Glomerular visceral epithelial cell (primary cell): ENCODE measurements at regions not wholly inside any gene's neighbourhood (a gene's known extent, or its start where the extent isn't known, plus 50 kb on each side); places are given as distances from the start of the nearest gene placed in this dataset.

Experiments
- DNase-seq: peaks from one replicate; pipeline ENCODE4 v3.0.0-alpha.2; 2016; ENCODE audit errors: extremely low spot score

DNA sequence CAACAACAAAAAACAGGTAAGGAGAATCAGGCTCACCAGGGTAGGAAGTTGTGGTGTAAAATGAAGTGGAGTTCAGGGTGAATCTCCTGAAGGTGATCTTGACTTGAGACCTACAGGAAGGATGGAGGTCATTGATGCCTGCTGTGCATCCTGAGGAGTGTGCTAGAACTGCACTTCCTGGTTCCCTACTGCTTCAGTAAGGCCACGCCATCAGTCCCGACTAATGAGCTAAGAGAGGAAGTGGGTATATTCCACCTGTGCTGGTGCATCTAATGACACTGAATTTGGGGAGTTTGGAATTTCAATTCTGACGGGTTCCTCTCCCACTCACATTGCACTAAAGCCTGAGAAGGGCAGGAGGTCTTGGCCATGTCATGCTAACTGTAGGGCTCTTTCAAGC is 349.3 kb upstream of the SLC14A2 start:
- DNase-seq, result no peak

DNA sequence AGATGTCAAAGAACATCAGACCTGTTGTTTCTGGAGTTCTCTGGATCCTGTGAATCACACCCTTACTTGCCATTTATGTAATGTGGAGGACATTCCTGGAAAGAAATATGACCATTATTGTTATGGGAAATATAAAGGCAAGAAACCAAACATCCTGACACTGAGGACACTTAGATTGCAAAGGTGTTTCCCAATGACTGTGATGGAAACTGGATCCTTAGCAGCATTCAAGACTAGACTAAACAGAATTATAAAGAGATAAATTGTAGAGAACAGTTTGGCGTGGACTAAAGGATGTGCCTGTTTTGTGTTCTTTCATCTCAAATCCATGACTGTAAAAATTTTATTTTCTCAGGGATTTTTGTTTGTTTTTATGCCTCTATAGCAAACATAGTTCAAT is 347.7 kb upstream of the SLC14A2 start:
- DNase-seq, result no peak

- no peak for DNase-seq
Observed at GRCh38 chr18:45268583-45268982, 346.7 kb upstream of the SLC14A2 start.

- DNase-seq, result no peak
Observed at GRCh38 chr18:45270289-45270771, 344.9 kb upstream of the SLC14A2 start.

DNA sequence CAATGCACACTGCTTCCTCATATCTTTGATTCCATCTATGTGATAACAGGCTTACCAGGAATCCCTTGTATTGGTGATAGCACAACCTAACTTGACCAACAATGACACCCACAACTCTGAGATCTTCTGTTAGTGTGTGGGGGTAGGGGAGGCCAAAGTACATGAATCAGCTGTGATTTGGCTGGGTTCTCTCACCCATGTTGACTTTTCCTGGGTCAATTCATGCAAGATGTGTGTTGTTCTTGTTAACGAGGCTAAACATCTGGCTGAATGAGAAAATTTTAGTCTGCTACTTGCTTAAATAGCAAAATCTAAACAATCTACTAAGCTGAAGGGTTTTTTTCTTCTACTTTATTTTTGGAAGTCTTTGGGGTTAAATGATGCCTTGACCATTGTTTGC is 341.2 kb upstream of the SLC14A2 start:
- no peak for DNase-seq

GRCh38 chr18:45275367-45276113 is 339.7 kb upstream of the SLC14A2 start:
- peak; percentile 14 for DNase-seq

DNA sequence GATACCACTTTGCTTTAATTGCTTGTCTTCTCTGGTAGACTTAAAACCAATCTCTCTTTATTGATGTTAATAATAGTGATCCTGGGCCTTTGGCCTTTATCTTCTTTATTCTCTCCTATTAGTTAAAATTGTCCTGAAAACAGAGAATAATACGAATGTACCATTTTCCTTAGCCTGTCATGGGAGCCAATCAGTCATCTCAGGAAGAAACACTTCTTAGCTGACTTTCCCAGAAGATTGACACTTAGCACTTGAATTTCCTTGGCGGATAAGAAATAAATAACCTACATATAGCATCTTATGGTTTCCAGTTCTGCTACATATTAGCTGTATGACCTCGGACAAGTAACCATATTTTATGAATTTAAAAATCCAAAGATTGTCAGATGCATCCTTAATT is 338.4 kb upstream of the SLC14A2 start:
- no peak for DNase-seq

- DNase-seq, result no peak
Observed at GRCh38 chr18:45277908-45278307, 337.4 kb upstream of the SLC14A2 start.

GRCh38 chr18:45280481-45281276 is 334.6 kb upstream of the SLC14A2 start:
- DNase-seq, result peak; percentile 13

DNA sequence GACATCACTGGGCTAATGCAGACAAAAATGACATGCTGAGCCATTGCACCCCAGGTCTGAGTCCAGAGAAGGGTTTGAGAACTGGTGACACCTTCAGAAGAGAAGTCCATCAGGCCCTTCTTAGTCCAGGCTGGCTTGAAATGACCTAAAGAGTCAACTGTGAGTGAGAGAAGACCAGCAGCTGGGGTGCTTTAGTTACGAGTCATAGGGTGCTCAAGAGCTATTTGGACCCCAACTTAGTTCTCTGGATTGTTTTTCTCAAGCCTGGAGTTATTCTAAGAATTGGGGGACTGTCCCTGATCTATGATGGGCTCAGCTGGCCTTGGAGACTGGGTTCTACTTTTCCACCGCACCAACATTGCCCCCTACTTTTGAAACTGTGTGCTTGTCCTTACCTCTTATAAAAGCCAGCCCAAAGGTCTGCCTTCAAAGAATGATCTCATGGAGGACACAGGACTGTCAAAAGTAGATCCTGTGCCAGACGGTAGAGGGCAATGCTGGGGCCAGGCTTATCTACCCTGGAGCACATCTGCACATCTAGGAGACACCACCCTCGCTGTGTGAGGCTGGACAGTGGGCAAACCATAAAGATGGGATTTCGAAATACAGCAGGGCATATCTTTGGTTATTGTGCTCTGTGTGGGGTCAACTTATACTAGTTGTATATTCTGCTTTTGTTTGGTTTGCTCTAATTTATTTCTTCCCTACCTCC is 333.0 kb upstream of the SLC14A2 start:
- no peak for DNase-seq

- no peak for DNase-seq
Observed at GRCh38 chr18:45284174-45284573, 331.1 kb upstream of the SLC14A2 start.

DNA sequence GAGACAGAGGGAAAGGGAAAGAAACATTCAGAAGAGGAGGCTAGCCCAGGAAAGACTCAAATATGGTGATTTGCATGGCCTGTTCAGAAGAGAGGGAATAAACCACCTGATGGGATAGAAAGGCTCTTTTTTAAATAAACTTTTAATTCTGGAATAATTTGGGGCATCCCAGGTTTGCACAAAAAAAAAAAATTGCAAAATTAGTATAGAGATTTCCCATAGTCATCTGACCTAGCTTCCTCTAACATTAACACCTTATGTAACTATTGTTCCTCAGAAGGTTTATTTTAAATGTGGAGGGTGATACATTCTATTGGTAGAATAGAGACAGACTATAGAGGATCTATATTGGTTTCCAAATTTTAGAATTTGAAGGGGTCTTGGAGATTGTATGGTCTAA is 330.4 kb upstream of the SLC14A2 start:
- no peak for DNase-seq

DNA sequence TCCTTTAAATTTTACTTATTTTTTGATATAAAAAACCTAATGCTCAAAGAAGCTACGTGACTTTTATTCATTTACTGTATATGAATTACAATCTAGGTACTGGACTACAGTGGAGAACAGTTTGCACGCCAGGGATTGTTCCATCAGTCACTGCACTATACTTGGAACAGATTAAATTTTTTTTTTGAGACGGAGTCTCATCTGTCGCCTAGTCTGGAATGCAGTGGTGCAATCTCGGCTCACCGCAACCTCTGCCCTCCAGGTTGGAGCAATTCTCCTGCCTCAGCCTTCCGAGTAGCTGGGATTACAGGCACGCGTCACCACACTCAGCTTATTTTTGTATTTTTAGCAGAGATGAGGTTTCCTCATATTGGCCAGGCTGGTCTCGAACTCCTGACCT is 330.0 kb upstream of the SLC14A2 start:
- no peak for DNase-seq

DNA sequence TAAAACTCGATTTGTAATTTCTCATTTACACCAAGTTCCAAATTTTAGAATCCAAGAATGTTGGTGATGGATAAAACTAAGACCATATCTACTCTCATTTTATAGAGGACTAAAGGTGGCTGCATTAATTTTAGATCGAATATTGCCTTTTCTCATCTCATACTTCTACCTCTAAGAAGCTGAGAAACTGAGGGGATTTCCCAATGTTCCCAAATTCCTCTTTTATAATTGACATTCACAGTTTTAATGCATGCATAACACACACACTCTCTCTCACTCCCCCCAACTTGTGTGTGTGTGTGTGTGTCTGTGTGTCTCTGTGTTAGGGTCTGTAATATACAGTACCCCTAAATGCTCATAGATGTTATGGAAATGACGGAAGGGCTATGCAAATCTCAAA is 328.8 kb upstream of the SLC14A2 start:
- no peak for DNase-seq

GRCh38 chr18:45287531-45287930 is 327.7 kb upstream of the SLC14A2 start:
- no peak for DNase-seq

DNA sequence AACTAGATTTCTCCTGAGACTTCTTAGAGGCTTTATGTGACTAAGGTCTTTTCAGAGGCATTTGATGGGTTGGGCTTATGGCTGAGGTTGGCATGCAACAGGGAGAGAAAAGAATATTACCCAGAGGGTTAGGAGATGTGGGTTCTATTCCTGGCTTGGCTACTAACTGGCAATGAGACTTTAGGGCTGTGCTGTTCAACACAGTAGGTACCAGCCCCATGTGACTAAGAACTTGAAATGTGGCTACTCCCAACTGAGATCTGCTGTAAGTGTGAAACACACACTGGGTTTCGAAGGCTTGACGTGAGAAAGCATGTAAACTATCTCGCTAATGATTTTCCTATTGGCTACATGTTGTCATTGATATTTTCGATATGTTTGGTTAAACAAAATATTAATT is 324.9 kb upstream of the SLC14A2 start:
- DNase-seq, result no peak

DNA sequence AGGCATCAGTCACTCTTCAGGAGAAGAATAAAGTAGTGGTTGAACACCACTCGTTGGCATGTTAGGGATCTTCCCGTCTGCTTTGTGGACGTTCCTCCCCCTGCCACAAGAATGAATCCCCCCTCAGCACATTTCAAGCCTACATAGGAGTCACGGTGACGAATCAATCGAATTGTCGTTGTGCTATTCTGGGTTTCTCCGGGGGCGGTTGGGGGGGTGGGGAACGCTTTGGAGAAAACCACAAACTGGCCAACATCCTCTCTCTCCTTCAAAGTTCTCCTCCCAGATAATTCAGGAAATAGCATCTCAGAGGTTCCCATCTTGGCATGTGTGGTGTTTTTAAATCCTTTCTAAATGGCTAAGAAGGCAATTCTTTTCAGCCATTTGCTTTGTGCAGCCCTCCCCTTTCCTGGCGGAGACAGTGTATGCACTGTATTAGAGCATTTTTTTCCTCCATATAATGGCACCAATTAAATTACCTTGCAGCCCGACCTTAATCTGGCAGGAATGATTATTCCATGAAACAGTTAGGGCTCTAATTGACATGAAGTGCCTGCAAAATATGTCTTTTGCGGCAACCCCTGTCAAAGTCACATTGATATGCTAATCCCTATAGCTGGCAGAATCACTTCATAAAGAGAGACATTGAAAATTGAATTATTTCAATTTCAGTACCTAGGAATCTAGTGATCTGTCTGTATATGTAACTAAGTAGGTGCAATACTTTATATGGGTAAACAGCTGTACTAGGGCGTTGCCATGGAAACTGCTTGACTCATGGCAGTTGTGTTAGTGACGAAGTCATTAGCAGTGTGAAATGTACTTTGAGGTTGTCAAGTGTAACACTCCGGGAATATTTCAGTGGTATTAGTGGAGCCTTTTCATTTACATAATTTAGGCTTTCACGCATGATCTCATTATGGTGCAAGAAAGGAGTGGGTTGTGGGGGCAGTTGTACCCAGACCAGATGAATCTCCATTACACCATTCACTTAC is 323.4 kb upstream of the SLC14A2 start:
- DNase-seq, result peak; percentile 4

- no peak for DNase-seq
Observed at GRCh38 chr18:45295388-45295787, 319.9 kb upstream of the SLC14A2 start.

GRCh38 chr18:45298986-45299385 is 316.3 kb upstream of the SLC14A2 start:
- no peak for DNase-seq

DNA sequence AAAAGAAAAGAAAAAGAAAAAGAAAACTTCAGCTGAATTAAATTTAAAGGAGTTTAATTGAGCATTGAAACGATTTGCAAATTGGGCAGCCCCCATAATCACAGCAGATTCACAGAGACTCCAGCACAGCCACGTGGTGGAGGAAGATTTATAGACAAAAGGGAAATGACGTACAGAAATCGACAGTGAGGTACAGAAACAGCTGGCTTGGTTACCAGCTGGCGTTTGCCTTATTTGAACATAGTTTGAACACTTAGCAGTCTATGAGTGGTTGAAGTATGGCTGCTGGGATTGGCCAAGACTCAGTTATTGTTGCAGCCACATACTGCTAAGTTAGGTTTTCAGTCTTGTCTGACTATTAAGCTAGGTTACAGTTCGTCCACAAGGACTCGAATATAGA is 312.2 kb upstream of the SLC14A2 start:
- no peak for DNase-seq

GRCh38 chr18:45304558-45304957 is 310.7 kb upstream of the SLC14A2 start:
- no peak for DNase-seq
